Activated T-cell treated with anti-CD3 and anti-CD28 coated beads for 48 hours (primary cell): ENCODE measurements at regions not wholly inside any gene's neighbourhood (a gene's known extent, or its start where the extent isn't known, plus 50 kb on each side); places are given as distances from the start of the nearest gene placed in this dataset.

Experiments
- DNase-seq: peaks from one replicate; pipeline ENCODE4 v3.0.0-alpha.2; 2020; ENCODE audit warnings: low read depth

DNA sequence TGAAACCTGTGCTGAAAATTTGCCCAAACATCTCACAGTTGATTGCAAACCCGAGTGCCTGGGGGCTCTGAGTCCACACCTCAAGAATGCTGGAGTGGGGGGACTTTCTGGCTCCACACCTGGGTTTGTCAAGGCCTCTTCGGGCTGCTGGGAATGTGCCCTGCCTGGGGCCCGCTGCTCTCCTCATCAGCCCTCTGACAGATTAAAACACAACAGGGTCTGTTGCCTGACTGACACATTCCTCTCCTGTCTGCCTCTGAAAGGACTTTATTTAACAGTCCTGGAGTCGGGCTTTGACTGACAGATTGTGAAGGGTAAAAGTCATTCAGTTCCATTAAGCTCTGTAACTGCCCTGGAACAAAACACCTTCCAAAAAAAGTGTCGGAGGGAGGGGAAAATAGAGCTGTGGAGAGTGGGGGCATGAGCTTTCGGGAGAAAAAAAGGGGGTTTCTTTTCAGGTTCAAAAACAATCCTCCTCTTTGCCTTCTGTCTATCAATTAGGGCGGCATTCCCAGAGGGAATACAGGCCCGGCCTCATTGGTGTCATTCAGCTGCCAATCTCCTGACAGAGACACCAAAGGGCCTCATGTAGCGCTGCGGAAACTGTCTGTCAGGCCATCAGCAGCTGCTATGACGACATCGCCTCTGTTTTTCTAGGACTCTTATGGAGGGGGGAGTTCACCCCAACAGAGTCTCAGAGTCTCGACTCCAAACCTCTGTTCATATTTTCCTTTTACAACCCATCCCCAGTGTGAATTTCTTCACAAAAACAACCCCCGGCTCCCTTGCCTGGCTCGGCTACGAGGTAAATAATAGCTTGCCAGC is 398.8 kb upstream of the NFE2L3 start:
- no peak for DNase-seq

DNA sequence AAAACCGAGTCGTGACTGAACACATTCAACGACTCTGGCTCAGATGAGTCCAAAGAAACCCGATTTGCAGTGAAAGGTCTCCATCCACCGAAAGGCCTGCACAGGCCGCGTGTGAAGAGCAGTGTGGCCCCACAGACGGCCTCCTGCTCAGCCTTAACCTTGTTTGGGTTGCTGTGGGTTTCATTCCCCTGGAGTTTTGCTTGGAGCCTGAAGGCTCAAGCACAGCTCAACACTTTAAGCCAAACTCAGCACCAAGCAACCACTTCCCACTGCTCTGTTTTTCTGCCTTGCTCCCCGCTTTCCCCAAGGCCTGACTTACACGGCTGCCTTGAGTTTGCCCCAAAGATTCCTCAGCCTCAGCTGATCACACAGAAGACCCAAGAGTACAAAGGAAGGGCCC is 398.2 kb upstream of the NFE2L3 start:
- no peak for DNase-seq

DNA sequence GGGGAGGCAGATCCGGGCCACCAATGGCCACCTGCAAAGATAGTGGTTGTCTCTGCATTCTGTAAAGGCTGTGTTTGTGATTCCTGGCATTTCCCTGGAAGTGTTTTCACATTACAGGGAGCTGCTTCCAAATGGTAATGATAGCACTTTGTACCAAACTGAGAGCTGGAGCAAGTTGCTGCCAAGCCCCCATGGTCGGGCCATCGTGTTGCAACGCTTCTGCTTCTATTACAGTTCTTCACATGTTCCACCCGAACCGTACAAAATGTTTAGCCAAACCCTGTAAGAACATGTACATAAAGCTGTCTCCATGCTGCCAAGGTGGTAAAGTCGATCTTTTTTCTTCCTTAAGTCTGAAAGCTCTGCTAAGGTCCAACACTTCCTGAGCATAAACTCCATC is 397.7 kb upstream of the NFE2L3 start:
- no peak for DNase-seq

DNA sequence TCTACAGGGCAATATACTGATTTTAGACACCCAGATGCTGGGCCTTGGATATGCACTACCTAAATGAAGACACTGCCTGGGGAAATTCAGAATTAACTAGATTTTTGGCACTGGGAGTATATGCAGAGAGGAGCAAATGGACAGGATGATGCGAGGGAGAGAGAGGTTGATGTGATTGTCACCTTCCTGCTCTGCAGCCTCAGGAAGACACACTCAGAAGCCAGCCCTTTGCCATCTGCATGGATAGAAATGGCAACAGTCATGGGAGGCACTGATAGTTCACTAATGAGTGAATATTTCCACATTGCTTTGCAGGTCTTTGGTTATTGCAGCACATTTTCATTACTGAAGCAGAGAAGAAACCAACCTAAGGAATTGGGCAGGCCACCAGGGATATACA is 397.2 kb upstream of the NFE2L3 start:
- DNase-seq: no peak

DNA sequence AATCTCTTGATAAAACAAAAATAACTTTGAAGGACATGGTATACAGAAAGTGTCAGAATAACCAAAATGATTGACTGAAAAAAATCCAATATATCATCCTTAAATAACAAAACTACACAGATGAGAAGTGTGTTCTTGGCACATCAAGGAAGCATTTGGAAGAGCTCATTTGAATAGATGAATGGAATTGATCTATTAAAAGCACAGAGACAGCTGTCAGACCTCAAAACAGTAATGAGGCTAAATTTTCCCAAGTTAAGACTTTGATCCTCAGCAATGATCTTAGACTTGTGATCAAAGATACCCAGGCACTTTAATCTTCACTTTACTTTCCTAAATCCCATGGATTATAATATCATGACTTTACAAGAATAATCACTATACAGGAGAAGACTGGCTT is 395.4 kb upstream of the NFE2L3 start:
- DNase-seq: no peak

DNA sequence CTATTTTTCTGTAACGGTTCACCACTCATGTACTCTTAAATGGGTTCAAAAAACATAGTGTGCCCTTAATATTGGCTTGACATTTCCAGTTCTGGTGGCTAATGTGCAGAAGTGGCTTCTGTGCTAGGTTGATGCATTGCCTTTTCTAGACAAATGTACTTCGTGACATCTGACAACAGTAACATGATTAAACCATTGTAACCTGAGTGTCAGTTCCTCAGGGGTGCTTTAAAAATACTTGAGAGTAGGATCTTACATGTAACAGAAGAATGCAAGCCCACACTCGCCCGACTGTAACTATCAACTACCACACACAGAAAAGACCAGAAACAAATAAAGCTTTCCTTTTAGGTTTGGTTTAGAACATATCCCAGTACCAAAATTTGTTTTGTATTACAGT is 393.4 kb upstream of the NFE2L3 start:
- no peak for DNase-seq

DNA sequence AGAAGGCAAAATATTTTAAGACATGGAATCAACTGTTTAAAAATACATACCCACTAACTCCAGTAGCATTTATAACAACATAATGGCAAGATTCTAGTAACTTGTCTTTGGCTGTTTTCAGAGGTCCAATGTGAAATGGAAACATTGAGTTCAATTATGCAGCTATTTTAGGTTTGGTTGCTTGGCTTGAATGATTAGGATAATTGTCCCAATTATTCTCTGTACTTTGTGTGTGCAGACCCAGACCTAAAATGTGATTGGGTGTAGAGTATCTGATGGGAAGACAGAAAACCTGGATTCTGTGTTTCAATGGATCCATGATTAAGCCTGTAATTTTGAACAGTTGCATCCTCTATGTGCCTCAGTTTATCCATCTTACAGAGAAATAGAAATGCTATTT is 392.7 kb upstream of the NFE2L3 start:
- DNase-seq: no peak

DNA sequence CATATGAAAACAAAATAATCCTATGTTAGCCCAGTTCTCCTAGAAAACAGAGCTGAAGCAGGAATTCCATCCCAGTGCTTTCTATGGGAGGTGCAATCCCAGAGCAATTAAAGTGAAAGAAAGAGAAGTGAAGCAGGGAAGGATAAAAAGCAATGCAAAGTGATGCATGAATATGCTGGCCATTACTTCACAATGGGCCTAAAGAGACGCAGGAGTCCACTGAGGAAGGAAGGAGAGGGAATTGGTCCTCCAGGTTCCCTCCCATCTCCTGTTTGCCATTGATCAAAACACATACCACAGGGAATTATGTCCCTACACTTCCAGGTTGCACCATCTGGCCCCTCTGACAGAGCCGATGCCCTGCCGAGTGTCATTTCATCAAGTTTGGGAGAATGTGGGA is 392.2 kb upstream of the NFE2L3 start:
- DNase-seq: no peak

DNA sequence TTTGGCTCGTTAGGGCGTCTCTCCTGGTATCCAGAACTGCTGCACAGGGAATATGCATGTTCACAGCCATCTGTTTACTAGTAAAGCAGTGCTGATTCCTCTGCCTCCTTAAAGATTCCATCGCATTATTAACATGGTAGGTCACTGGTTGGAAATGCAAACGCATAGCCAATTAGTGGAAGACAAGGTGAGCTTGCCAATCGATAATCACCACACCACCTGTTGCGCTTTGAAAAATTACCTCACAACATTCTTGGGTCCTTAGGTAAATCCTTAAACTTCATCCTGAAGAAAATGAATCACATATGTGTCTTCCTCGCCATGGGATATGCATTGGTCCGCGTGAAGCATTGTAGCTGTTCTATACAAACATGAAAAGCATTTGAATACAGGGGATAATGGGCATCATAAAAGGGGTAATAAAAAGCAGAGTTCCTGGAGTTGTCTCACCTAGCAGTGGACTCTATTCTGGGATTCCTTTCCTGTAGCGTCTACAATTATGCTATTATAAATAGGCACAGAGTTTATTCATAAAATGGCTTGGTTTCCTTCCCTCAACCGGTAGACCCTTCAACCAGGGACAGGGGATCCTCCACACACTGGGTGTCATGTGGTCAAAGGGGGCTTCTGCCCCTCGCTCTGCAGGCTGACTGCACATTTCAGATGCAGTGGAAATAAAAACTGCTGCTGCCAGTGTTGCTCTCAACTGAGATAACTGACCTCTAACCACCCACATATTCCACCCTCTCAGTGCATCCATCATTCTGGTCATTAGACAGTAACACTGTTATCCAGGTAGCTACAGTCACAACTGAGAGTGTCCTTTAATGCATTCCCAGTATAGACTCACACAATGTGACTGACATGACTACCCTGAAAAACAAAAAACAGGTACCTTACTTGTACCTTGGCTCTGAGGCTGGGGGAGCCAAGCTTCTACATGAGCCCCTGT is 389.2 kb upstream of the NFE2L3 start:
- no peak for DNase-seq

DNA sequence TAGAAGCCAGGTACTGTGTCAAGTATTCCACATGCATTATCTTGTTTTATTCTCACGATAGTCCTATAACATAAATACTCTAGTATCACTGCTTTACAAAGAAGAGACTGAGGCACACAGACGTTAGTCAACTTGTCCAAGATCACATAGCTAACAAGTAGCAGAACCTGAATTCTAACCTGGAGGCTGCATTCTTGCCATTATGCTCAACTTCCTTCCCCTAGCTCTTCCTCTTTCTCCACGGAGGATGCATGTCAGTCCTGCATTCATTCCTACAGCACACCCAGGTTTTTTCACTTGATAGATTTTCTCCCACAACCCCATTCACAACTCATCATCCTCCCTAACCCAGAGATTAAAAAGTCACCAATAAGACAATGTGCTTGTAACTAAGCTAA is 388.5 kb upstream of the NFE2L3 start:
- no peak for DNase-seq

DNA sequence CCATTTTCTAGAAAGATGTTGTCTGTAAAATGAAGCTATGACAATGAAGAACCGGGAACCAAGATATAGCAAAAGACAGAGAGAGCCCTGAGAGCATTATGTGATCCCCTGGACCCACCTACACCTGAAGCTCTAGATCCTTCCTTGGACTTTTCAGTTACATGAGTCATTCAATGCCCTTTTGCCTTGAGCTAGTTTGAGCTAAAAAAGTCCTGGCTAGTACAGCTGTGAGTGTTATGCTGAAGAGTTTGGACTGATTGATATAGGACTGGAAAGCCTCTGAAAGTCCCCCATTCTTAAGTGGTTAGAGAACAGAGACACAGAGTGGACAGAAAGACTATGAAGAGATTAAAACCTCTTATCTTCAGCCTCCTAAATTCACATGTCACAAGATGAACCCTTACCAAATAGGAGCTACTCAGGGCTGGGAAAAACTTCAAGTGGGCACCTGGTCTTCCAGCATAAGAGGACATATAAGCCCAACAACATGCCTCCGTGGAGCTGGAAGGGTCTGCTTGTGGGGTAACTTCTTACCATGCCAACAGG is 386.8 kb upstream of the NFE2L3 start:
- no peak for DNase-seq

DNA sequence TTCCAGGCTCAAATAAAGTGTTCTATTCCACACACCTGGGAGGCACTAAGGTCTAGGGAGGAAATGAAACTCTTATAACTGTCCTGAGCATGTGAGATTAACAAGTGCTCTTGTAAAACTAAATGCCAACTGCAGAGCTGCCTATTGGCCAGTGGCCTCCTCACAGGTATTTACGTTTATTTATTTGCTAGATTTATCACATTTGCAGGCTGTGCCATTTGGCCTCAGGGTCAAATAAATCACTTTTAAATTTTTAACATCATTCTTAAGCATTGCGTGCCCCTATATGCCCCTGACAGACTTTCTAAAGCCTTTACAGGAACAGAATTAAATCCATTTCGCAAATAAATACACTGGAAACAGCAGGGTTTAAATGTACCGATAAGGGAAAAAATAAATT is 381.8 kb upstream of the NFE2L3 start:
- no peak for DNase-seq

DNA sequence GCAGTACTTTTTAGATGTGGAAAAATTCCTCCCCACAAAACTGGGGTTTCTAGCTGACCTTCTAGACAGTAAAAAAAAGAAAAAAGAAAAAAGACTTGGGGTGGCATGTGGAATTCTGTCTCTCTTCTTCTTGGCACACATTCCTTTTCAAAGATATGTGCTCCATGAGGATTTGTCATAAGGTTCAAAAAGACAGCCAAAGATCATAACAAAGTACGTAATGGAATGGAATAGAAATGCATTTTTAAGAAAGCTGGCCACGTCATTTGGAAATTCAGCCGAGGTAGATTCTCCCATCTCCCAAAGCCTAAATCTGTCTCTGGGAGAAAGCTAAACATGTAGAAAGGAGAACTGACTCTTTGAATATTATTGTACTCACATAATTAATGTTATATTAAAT is 381.3 kb upstream of the NFE2L3 start:
- no peak for DNase-seq

DNA sequence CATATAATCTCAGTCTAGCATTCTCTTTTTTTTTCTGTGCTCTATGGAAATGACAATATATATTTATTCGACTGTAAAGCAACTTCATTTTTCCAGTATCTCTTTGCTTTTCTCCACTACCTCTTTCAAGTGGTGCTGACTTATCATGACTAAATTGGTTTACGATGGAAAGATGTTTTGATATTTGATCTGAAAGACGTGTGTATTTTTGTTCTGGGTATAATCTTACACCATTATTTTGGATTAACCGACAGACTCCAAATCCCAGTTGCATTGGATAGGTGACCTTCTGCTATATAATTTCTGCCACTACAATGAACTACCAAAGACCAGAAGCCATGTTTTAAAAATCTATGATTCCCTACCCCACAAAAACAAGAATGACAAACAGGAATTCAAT is 380.5 kb upstream of the NFE2L3 start:
- no peak for DNase-seq

DNA sequence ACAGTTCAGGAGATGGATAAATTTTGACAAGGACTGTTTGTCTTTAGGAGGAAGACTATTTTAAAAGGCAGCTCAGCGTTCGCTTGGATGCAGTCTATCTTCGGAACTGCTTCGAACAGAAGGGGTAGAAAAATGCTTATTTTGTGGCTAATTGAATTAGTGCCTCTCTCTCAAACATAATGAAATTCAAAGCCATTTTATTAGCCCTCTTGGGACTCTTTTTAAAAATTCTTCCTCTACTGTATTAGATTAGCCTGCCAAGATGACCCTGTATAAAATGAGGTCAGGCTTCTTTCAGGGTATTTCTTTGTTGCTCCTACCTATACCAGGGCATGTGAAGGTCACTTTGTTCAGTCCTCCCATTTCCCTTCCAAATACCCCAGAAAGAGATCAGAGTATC is 379.2 kb upstream of the NFE2L3 start:
- no peak for DNase-seq

DNA sequence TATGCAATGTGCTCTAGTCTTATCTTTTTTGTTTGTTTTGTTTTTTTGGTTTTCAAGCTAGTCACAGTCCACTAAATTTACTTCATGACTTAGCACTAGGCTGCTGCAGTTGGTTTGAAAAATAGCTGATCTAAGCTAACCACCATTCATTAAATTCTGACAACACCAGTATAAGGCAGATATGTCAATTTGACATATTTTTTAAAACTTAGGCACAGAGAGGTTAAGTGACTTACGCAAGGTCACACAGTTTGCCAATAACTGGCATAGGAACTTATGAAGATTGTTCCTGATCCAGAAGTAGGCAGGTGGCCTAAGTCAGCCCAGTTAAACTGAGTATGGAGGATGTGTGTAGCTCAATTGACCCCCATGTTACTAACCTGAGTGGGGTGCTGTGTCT is 377.3 kb upstream of the NFE2L3 start:
- DNase-seq: no peak

DNA sequence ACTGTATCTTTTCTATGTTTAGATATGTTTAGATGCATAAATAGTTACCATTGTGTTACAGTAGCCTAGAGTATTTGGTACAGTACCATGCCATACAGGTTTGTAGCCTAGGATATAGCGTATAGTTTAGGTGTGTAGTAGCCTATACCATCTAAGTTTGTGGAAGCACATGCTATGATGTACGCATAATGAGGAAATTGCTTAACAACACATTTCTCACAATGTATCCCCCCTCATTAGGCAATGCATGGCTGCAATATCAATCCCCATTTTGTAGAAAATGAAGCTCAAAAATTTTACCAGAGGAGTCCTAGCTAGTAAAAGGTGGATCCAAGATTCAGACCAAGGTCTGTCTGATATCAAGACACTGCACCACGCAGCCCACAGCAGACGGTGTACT is 376.4 kb upstream of the NFE2L3 start:
- DNase-seq: no peak

DNA sequence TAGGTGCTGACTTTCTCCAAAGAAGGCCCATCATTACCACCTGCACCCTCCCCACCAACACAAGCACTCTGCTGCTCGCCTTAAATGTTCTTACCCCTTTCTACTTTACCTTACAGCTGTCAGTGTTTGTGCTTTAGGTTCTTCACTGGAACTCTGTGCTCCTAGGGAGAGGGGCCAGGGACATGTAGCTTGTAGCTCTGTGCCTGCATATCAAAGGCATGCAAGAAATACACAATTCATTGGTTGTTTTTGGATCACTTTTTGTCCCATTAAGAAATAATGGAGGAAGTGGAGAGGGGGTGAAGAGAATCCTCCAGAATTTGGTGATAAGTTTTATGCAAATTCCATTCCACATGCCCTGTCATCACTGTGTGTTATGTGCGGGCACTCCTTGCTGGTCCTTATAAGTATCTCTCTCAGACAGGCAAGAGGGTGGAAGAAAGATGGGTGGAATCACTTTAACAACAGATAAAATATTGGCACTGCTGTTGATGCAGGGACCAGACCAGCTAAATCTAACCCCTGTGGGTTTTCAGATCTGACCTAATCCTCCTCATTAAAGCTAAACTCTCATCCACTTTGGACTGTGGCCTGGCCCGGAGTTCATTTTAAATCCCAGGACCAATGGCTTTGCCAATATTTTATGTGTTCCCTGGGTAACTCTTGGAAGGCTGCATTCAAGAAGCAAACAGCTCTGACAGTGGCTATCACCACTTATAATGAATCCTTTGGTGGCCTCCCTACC is 375.8 kb upstream of the NFE2L3 start:
- no peak for DNase-seq

DNA sequence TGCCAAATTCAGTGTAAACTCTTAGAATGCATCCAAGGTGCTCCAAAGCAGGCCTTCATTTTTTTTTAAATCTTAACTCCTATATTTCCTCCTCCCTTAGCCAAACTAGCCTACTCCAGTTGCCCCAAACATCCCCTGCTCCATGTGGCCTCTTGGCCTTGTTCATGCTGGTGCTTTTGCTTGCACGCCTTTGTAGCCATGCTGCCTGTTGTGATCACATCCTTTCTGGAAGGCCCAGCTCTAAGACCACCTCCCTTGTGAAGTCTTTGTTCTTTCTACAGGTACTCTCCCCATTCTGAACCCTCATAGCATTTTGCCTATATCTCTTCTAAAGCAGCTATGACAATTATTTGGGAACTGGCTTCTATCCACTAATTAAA is 375.3 kb upstream of the NFE2L3 start:
- DNase-seq: no peak

DNA sequence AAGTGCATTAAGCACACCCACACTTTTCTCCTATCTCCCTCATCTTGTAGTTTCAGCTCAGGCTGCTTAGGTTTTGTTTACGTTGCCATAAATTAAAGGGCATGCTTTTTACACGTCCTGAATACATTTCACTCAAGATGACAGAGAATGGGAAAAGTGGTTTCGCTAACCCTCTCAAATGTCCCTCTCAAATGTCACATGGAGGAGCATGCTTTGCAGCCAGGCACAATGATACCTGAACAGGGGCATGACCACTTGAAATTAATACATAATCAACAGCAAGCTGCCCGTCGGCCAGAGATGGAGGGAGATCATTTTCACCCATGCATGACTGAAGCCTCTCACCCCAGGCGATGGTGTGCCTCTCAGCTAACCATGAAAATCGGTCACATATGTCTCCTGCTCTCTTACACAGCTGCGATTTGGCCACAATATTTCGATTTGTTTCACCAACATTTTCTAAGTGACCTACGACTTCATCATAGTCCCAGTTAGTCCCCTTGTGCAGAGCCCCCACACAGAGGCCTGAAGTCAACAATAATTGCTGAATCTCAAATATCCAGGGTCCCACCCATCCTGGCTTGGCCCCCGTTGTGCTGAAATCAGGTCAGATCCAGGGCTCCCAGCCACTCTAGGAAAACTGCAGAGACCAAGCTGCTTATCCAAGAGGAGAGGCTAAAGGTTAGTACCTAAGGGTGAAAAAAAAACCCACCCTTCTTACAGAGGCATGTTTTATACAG is 373.9 kb upstream of the NFE2L3 start:
- no peak for DNase-seq

DNA sequence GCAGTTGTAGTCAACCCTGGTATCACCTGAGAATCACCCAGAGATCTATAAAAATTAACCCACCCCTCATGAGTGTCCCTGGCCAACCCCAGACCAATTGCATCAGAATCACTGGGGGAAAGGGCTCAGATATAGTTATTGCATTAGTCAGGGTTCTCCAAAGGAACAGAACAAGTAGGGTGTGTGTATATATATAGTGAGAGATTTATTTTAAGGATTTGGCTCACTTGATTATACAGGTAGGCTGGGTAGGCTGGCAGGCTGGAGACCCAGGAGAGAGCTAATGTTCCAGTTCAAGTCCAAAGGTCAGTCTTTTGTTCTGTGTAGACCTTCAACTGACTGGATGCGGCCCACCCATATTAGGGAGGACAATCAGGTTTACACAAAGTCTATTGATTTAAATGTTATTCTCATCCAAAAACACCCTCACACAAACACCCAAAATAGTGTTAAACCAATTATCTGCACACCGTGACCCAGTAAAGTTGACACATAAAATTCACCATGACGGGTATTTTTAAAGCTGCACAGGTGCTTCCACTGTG is 372.9 kb upstream of the NFE2L3 start:
- DNase-seq: no peak
